GM19455 (cell line): ENCODE measurements at regions not wholly inside any gene's neighbourhood (a gene's known extent, or its start where the extent isn't known, plus 50 kb on each side); places are given as distances from the start of the nearest gene placed in this dataset.
A peak's percentile ranks its signal among the peaks of the same experiment; 100 is the strongest.
"Not testable (repeated sequence)": the region's sequence is repeated elsewhere in the genome, so short reads cannot be mapped to it uniquely, and the experiment has no call there.

Experiments used
- ATAC-seq: cut with Tn5 transposase; IDR thresholded peaks from one replicate; pipeline ENCODE4 v1.9.1; 2021; ENCODE audit not compliant: unreplicated experiment

DNA sequence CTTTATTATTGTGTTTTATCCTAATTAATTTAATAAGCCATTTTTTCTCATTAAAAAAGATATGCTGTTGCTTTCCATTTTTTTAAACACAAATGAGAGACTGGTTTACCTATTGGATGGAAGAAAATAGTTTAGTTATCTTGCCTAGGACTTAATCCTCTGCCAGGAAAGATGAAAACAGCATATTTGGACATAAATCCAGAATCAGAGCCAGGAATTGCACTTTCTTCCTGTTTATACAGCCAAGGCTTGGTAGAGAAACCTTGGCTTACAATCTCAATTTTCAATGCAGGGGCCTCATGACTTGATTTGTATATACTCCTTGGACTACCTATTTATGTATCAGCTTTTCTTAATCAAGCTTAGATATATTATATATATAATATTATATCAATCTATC lies 618.8 kb upstream of the SEMA3D start:
- ATAC-seq, result no peak

GRCh38 chr7:85805249-85805648 lies 618.4 kb upstream of the SEMA3D start:
- ATAC-seq, result no peak

GRCh38 chr7:85802211-85802610 lies 615.4 kb upstream of the SEMA3D start:
- ATAC-seq, result no peak

- ATAC-seq, result no peak
Measured at GRCh38 chr7:85796956-85797355, 610.1 kb upstream of the SEMA3D start.

GRCh38 chr7:85791098-85791497 lies 604.2 kb upstream of the SEMA3D start:
- not testable (repeated sequence) for ATAC-seq

- no peak for ATAC-seq
Measured at GRCh38 chr7:85781606-85782005, 594.8 kb upstream of the SEMA3D start.

GRCh38 chr7:85776691-85777345 lies 590.0 kb upstream of the SEMA3D start:
- no peak for ATAC-seq

DNA sequence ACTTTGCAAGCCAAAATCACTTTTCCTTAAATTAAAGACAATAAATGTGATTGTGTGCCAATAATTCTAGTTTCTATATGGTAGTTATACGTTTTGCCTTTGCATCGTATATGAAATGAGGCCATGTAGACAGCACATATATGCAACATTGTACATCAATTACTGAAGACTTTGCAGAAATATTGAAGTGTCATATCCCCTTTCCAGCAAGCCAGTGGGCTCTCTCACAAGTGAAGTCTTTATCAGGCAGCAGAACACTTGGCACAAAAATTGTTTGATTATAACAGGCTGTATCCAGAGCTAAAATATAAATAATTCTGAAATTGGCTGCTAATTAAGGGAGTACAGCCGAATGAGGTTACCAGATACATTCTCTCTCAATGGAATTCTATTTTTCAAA lies 588.6 kb upstream of the SEMA3D start:
- ATAC-seq, result no peak

GRCh38 chr7:85774986-85775385 lies 588.1 kb upstream of the SEMA3D start:
- ATAC-seq, result no peak

DNA sequence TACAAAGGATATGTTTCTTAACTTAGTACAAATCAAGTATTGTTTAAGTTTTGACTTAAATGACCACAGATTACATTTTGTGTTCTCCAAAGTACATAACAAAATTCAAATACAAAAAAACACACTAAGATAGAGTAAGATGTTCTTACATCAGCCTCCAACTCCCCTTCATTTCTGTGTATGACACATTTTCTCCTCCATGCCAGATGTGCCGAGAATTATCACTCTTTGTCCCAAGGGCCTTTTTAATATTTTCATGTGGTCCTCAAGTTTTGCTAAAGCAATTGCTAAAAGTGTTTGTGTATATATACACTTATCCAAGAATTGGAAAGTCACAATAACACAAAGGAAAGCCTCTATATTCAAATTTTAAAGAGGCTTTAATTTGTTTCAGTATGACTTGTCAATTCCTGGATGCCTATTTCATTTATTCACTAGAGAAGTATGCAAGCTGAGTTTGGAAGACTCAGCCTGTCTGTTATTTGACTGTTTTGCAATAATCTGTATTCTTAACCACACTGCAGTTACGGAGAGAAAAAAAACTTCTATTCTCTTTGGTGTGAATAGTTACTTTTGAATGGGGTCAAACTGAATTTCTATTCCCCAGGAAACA lies 586.4 kb upstream of the SEMA3D start:
- no peak for ATAC-seq

- ATAC-seq, result no peak
Measured at GRCh38 chr7:85771516-85771915, 584.7 kb upstream of the SEMA3D start.

DNA sequence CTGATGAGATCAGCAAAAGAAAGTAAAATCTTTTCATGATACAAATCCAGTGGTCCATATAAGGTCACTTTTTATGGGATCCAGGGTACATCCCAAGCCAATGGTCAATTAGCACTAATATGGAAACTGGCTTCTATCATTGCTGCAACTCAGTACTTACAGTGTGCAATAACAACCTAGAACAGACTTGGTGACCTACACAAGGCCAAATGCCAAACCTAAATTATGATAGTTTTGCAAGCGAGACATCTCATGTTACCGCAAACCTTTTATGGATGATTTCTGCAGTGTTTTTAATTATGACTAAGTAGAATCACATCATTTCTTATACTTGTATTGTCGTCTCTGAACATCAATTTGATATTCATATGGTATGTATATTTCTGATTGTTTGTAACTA lies 583.5 kb upstream of the SEMA3D start:
- ATAC-seq, result no peak

GRCh38 chr7:85765698-85766298 lies 578.9 kb upstream of the SEMA3D start:
- ATAC-seq, result no peak

DNA sequence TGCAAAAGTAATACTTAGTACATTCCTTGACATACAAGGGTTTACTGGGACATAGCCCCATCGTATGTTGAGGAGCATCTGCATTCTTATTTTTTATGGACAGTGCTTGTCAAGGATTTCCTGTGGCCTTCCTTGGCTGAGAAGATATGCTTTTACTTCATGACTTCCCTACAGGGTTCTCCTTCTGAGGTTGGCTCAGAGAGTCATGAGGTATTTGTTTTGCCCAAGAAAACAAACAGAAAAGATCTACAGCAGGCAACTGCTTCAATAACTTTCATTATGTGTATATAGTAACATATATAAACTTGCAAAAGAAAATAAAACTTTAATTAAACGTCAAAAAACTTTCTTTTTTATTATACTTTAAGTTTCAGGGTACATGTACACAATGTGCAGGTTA lies 577.2 kb upstream of the SEMA3D start:
- ATAC-seq, result no peak

DNA sequence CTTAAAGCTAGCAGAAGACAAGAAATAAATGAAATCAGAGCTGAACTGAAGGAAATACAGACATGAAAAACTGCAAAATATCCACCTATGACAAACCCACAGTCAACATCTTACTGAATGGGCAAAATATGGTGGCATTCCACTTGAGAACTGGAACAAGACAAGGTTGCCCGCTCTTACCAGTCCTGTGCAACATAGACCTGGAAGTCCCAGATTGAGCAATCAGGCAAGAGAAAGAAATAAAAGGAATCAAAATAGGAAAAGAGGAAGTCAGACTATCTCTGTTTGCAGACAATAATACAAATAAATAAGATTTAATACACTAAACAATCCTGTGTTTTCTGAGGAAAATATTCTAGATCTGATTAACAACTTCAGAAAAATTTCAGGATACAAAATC lies 570.5 kb upstream of the SEMA3D start:
- no peak for ATAC-seq

DNA sequence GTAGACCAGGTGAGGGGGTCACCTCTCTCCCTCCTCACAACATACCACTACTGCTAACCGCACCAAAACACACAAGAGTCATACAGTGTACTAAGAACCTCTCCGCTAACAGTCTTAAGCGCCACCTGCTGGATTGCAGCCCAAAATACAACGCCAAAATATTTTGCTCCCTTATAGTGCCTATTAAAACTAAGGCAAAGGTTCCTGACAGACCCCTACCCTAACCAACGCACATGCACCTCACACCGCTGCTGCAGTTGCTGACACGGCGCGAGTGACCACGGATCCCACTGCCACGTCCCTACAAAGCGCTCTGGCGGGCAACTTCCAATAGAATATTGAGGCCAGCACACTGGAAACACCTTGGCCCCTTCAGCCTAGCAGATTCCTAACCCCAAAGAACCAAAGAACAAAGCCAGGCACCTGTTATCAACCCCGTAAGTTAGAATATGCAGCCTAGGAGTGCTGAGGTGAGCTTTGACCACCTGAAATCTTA lies 563.6 kb upstream of the SEMA3D start:
- ATAC-seq, result peak; percentile 95

DNA sequence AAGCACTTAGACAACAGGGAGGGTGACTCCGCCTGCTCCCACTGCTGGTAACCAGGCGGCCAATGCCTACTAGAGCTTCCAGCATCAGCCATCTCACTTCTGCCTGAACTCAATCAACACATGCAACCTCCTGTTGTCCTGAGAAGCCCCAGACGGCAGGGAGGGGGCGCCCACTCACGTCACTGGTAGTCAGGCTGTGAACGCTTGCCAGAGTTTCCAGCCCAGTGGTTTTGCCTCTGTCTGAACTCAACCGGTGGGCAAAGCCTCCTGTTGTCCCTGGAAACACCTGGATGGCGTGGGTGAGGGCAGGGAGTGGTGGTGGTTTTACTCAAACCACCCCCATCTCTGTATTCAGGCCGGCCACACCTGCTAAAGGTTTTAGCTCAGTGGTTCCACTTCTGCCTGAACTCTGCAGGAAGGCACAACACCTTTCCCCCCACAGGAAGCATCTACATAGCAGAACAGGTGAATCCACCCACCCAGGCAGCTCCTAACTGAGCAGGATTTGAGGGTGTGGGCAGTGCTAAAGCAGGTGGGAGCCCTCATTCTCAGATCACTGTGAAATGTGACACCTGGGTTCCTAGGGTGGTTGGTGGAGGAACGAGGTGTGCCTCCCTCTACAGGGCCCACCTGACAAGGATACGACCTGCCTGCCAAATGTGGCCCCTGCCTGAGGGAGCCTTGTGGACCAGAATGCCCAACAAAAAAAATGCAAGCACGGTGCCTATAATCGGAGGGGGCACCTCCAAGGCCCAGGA lies 563.0 kb upstream of the SEMA3D start:
- peak; percentile 37 for ATAC-seq

DNA sequence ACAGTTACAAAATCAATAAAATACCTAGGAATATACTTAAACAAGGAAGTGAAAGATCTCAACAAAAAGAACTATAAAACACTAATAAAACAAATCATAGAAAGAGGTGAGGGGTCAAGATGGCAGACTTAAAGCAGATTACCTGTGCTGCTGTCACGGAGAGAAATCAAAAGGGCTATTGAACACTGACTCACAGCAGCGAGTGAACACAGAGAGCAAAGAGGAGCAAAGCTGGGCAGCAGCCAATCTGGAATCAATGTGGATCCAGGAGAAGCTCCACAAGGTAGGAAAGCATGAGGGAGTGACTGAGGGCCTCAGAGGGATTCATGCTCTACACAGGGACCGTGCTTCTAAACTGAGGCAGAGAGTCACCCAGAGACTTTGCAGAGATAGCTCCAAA lies 562.0 kb upstream of the SEMA3D start:
- no peak for ATAC-seq

GRCh38 chr7:85737426-85737825 lies 550.6 kb upstream of the SEMA3D start:
- no peak for ATAC-seq

DNA sequence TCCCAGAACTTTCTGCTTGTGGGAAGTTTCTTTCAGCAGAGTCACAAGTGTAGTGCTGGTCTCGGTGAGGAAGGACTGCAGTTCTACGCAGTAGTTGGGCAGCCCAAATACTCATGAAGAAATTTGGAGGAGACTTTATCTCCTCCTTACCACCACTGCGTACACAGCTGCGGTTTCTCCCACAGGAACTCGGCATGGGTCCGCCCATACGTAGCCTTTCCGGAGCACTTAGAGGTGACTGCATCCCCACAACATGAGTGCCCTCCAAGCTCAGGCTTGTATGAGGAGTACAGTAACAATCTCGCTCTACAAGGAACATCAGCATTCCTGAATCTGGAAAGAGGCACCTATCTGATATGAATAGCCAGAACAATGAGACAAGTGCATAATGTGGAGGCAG lies 549.2 kb upstream of the SEMA3D start:
- no peak for ATAC-seq

DNA sequence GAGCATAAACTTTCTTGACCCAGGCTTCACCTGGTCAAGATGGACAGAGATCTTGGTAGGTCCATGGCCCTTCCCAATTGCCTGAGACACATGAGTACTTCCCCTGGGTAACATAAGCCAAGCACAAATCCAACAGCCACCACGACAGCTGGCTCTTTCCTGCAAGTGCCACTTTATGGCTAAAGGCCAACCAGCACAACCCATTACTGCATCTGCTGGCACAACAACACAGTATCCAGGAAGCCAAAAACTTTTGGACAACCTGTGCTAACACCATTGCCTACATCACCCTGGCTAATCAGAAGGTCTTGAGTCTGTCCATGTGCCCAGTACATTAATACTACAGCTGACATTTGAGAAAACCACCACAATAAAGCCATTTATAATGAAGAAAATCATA lies 548.0 kb upstream of the SEMA3D start:
- ATAC-seq, result no peak
